ENCODE measurements at regions not wholly inside any gene's neighbourhood (a gene's known extent, or its start where the extent isn't known, plus 50 kb on each side); places are given as distances from the start of the nearest gene placed in this dataset.

- CTCF ChIA-PET, result no interaction called here
- DNase-seq (ENCODE audit: low read depth, low spot score), result no peak
- no peak overlapping the region for H3K27ac ChIP-seq (ENCODE audit: low read depth, low read length)
- no peaks in the 10 kb centered on the region for H3K9me3 ChIP-seq (ENCODE audit: control insufficient read depth, insufficient read depth, low read length)
- no peak overlapping the region for H3K4me3 ChIP-seq (ENCODE audit: low read depth, low read length)
- POLR2A ChIA-PET, result no interaction called here
- TF ChIP-seq CTCF (IDR thresholded peaks at IDR 0.05; ENCODE audit: low read depth, low read length), result no peak
- H3K27me3 ChIP-seq (ENCODE audit: control insufficient read depth, insufficient read depth, low read length), result no peaks in the 10 kb centered on the region
Measured at GRCh38 chr12:60168441-60168840, 572.6 kb downstream of the SLC16A7 start.

GRCh38 chr12:60169904-60170303, 574.1 kb downstream of the SLC16A7 start:
- no peaks in the 10 kb centered on the region for H3K27me3 ChIP-seq (ENCODE audit: control insufficient read depth, insufficient read depth, low read length)
- DNase-seq (ENCODE audit: low read depth, low spot score), result no peak
- H3K9me3 ChIP-seq (ENCODE audit: control insufficient read depth, insufficient read depth, low read length), result no peaks in the 10 kb centered on the region
- no peak overlapping the region for H3K27ac ChIP-seq (ENCODE audit: low read depth, low read length)
- POLR2A ChIA-PET, result interaction anchor here (0.7 kb wide), 2 partner anchors 24 to 79 kb away, joined by 5 to 6 read pairs; no protein-coding TSS in a partner anchor
- H3K4me3 ChIP-seq (ENCODE audit: low read depth, low read length), result no peak overlapping the region
- TF ChIP-seq CTCF (IDR thresholded peaks at IDR 0.05; ENCODE audit: low read depth, low read length), result no peak
- CTCF ChIA-PET, result interaction anchor here (0.6 kb wide), 4 partner anchors 33 to 311 kb away, joined by 3 to 5 read pairs (median 4); no protein-coding TSS in a partner anchor

- H3K27me3 ChIP-seq (ENCODE audit: control insufficient read depth, insufficient read depth, low read length), result no peaks in the 10 kb centered on the region
- no peak for DNase-seq (ENCODE audit: low read depth, low spot score)
- TF ChIP-seq CTCF (IDR thresholded peaks at IDR 0.05; ENCODE audit: low read depth, low read length), result no peak
- no peak overlapping the region for H3K4me3 ChIP-seq (ENCODE audit: low read depth, low read length)
- ChIA-PET POLR2A (no interaction called here), CTCF (no interaction called here)
- no peak overlapping the region for H3K27ac ChIP-seq (ENCODE audit: low read depth, low read length)
- no peaks in the 10 kb centered on the region for H3K9me3 ChIP-seq (ENCODE audit: control insufficient read depth, insufficient read depth, low read length)
Measured at GRCh38 chr12:60172266-60173211, 576.7 kb downstream of the SLC16A7 start.

DNA sequence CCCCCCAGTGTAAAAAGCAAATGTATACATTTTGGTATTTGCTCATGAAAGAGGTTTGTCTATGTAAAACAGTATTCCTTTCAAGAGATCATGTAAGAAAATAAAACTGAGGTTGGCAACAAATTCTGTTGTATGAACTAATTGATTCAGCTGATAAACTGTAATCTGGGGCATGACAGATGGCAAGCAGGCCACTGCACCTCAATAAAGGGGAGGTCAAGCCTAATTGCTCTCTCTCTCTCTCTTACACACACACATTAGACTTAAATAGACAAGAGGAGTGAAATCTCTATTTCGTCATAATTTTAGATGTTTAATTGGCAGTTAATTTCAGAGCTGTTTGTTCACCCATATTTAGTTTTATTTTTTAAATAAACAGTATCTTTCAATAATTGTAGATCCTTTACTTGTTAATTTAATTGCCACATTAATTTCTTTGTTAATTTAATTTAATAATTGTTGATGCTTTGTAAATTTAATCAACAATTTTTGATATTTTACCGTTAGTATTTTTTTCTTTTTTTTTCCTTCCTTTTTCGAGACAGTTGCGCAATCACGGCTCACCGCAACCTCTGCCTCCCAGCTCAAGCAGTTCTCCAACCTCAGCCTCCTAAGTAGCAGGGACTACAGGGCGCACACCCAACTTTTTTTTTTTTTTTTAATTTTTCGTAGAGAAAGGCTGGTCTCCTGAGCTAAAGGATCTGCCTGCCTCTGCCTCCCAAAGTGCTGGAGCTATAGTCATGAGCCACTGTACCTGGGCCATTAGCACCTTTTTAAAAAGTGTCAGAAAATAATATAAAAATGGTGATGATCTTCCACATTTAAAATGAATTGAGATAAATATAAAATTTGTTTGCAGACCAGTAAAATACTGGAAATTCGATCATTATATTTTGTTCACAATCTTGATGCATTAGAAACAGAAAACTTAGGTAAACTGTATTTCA, 577.7 kb downstream of the SLC16A7 start:
- no peak for TF ChIP-seq CTCF (IDR thresholded peaks at IDR 0.05; ENCODE audit: low read depth, low read length)
- ChIA-PET CTCF (no interaction called here), POLR2A (interaction anchor here (0.6 kb wide), 1 partner anchor 333 kb away, joined by 3 read pairs; no protein-coding TSS in a partner anchor)
- no peak overlapping the region for H3K27ac ChIP-seq (ENCODE audit: low read depth, low read length)
- H3K4me3 ChIP-seq (ENCODE audit: low read depth, low read length), result no peak overlapping the region
- DNase-seq (ENCODE audit: low read depth, low spot score), result no peak
- H3K9me3 ChIP-seq (ENCODE audit: control insufficient read depth, insufficient read depth, low read length), result no peaks in the 10 kb centered on the region
- no peaks in the 10 kb centered on the region for H3K27me3 ChIP-seq (ENCODE audit: control insufficient read depth, insufficient read depth, low read length)
